HL-60 (cell line): ENCODE measurements at regions not wholly inside any gene's neighbourhood (a gene's known extent, or its start where the extent isn't known, plus 50 kb on each side); places are given as distances from the start of the nearest gene placed in this dataset.

Source experiments
- DNase-seq, 2 experiments: peaks; one replicate each; pipeline ENCODE4 v3.0.0-alpha.2; 2010 to 2020; ENCODE audit warnings: low read depth in 1 of 2, low spot score in 1 of 2
- H3K27ac ChIP-seq: fragments of 250-450 bp; sonication (Bioruptor Pico); replicated peaks from 2 replicates; pipeline ENCODE4 v1.5.1; 2020; ENCODE audit warnings: mild to moderate bottlenecking, moderate library complexity
- H3K27me3 ChIP-seq: fragments of 250-450 bp; sonication (Bioruptor Pico); 2 replicates; pipeline ENCODE4 v1.5.1; 2021; ENCODE audit warnings: mild to moderate bottlenecking, moderate library complexity; ENCODE audit not compliant: insufficient read depth, poor library complexity, severe bottlenecking
- H3K4me3 ChIP-seq: replicated peaks from 2 replicates; pipeline ENCODE4 v1.5.1; 2011; ENCODE audit warnings: mild to moderate bottlenecking, control low read depth, low read length; ENCODE audit not compliant: insufficient read depth
- CTCF ChIP-seq: IDR thresholded peaks from one replicate; pipeline ENCODE4 v1.5.1; 2011; ENCODE audit warnings: low read length, control low read depth, inconsistent platforms; ENCODE audit not compliant: insufficient read depth
- GABPA ChIP-seq: IDR thresholded peaks from 2 replicates; pipeline ENCODE4 v1.6.1; 2012; ENCODE audit warnings: low read depth
- POLR2AphosphoS5 ChIP-seq: IDR thresholded peaks from 2 replicates; pipeline ENCODE4 v1.6.1; 2012; ENCODE audit warnings: low read depth
- REST ChIP-seq: IDR thresholded peaks from 2 replicates; pipeline ENCODE4 v1.6.1; 2012; ENCODE audit warnings: low read depth; ENCODE audit not compliant: insufficient replicate concordance
- SPI1 ChIP-seq: IDR thresholded peaks from 2 replicates; pipeline ENCODE4 v1.6.1; 2012; ENCODE audit warnings: low read depth, mild to moderate bottlenecking, borderline replicate concordance

GRCh38 chr5:69043655-69043996 lies 50.2 kb upstream of the SLC30A5 start:
- TF ChIP-seq REST (no peak), SPI1 (no peak), GABPA (no peak), CTCF (no peak), POLR2AphosphoS5 (no peak)
- Histone ChIP-seq H3K27me3 (no peaks in the 10 kb centered on the region), H3K4me3 (no peak overlapping the region), H3K27ac (no peak overlapping the region)
- DNase-seq, result no peak
